GM21526 (cell line): ENCODE measurements at regions not wholly inside any gene's neighbourhood (a gene's known extent, or its start where the extent isn't known, plus 50 kb on each side); places are given as distances from the start of the nearest gene placed in this dataset.
"Not testable (repeated sequence)": the region's sequence is repeated elsewhere in the genome, so short reads cannot be mapped to it uniquely, and the experiment has no call there.

ENCODE experiments used
- ATAC-seq: cut with Tn5 transposase; IDR thresholded peaks from one replicate; pipeline ENCODE4 v1.9.1; 2021; ENCODE audit warnings: moderate library complexity; ENCODE audit not compliant: unreplicated experiment, low FRiP score

DNA sequence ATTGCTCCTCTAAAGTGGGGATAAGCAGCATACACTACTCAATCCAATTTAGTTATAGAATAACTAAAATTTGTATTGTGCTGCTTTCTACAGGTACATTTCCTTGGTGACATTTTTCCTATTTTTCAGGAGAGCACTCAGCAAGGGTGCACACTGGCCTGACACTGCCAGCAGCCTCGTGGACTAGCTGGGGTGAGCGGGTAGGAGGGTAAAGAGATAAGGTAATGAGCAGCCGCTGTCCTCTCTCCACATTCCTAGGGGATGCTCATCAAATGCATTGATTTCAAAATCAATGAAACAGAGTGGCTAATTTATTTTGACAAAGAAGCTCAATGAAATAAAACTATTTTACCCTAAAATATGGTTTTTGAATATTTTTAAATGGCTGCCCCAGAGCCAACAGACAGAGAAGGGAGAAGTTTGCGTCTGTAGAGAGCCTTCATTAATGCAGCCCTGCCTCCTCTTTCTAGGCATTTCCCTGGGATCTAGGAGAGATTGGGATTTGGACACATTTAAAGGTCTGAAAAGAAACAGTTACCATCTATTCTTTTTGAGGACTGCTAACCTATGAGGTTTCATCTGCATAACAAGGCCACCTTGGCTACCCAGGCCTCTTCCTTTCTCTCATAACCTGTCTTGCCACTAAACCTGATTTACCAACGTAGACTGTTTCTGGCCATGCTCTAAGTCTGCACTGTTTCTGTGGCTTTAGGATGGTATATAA is 561.0 kb downstream of the IPMK start:
- ATAC-seq = no peak

DNA sequence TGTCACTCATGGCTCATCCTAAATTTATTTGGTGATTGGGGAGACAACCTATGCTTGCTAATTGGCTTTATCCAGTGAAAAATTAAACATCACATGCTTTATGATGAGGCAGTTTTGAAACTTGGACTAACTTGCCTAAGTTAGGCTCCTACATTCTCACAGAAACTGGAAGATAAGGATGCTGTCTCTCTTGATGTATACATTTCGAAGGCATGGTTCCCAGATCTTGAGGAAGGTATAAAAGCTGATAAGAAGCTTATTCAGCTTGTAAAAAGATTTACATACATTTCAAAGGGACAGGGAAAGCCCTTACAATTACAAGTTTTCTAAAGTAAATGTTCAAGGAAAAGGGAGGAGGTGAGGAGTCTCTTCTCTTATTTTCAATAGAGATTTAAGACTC is 561.7 kb downstream of the IPMK start:
- ATAC-seq = no peak

DNA sequence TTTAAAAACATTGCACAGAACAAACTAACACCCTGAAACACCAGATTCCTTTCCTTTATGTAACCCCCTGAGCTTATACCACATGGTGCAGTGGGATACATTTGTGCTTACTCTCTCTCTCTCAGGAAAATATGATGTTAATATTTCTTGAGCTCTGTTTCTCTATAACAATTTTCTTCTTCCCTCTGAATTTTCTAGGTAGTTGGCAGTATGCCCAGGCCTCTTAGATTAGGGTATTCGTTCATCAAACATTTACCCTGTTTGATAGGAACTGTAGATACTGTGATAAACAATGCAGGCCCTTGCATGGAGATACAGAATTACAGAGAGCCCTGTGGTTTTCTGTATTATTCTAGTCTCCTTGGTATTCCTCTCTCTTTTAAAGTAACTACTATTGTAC is 567.8 kb downstream of the IPMK start:
- ATAC-seq = no peak

DNA sequence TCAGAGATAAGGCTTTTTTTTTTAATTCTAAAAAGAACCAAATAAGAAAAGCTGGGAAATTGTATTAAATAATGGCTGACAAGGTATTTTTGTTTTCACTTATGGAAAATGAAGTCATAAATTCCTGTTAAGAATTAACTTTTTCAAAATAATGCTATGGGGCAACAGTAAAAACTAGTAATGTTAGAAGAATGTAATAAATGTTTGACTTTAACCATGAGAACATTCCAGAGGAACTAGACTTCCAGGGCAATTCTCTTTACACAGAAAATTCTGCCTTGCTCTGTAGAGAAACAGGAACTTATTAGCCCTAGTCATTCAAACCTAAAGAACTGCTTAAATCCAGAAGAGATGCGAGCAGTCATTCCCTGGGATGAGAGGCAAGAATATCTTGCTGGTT is 571.1 kb downstream of the IPMK start:
- ATAC-seq = no peak

DNA sequence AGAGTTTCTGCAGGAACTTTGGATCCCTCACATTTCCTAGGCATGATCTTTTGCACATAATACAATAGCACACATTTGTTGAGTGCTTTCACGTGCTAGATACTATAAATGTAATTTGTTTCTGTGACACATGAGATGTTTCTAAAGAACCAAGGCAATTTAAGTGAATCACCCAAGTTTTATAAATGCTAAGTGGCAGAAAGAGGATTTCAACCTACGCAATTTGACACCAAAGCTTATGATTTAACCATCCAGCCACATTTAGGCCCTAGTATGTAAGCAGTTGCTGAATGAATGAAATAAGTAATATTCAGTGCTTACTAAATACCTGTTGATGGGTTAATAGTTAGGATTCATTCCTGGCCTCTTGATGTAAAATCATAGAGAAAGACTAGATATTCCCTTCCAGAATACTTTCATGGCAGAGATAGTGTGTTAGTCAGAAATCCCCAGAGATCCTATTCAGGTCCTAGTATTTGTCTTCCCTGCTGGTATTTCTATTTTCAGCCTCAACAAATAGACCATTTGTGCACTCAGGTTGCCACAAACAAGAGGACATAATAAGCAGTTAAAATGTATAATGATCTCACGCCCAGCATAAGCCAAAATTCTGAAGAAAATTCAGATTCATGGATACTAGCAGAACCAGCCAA is 572.6 kb downstream of the IPMK start:
- no peak for ATAC-seq

DNA sequence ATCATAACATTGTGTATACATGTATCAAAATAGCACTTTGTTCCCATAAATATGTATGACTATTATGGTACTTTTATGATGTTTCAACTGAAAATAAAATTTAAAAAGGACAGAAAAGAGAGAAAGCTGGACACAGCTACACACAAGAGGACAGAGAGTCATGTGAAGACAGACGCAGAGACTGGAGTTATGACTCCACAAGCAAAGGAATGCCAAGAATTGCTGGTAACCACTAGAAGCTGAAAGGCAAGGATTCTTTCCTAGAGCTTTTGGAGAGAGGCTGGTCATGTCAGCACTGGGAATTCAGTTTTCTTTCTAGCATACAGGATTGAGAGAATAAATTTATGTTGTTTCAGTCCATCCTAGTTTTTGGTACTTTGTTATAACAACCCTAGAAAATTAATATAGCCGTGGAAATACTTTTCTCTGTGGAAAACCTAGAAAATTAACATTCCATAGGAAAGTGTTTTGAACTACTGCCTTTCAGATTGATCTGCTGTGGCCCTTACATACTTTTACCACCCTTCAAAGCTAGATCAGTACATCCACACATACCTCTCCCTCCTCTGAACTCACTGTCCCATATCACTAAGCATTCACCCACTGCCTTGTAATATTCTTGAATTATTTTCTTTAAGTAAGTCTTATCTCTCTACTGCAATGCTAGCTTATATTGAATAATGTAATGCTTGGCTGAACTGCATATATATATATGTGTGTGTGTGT is 575.3 kb downstream of the IPMK start:
- ATAC-seq = no peak

DNA sequence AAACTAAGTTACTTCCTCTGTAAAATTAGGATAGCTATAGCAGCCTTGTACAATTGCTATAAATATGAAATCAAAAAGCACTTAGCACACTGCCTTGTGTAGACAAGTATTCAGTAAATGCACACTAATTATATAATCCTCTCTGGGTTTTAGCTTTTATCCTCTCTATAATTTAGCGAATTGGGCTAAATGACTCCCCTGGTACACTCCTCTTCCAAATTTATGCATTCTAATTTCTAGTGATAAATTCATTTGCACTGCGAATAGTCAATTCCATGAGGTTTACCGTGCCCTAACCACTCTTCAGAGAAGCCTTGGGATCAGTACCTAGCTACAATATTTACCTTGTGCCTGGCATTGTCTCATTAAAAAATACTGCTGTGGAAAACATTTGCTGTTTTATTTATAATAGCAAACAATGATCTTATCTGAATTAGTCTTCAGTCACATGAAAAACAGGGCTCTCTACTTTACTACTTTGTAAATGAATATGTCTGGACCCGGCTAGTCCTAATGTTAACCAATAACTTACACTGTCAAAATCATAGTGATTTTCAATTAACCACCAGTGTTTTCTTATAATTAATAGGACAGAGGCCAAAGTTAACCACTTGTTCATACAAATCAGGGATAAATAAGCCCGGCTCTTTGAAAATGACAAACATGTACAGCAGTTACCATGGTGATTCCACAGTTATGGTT is 577.9 kb downstream of the IPMK start:
- ATAC-seq = no peak

DNA sequence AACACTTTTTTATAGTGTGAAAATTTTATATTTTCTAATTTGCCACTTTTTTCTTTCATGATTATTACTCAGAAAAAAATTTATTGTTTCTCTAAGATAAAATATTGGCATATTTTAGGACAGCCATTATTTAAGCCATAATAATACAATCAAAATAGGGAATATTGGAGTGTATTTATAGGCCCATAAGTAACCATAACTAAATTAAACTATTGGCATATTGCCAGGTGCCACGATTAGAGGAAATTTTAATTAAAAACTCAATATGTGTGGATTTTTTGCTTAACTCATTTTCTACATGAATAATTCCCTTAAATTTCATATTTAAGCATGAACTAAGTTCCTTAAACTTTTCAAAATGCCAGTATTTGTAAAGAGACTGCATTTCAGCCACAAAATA is 587.8 kb downstream of the IPMK start:
- no peak for ATAC-seq

DNA sequence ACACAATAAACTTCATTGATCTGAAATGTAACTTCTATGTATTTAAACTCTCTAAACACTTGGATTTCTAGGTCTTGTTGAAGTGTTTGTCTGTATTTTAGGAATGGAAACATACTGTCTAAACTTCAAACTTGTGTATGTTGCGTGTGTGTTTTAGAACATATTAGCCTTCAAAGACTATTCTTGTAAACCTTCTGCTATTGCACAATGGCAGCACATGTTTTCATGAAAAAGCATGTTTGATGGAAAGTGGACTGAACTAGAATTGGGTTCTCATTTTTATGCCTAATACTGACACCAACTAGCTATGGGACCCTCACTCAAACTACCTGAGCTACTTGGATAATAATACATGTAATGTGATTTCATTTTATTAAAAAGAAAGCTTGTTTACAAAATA is 592.6 kb downstream of the IPMK start:
- ATAC-seq = no peak

DNA sequence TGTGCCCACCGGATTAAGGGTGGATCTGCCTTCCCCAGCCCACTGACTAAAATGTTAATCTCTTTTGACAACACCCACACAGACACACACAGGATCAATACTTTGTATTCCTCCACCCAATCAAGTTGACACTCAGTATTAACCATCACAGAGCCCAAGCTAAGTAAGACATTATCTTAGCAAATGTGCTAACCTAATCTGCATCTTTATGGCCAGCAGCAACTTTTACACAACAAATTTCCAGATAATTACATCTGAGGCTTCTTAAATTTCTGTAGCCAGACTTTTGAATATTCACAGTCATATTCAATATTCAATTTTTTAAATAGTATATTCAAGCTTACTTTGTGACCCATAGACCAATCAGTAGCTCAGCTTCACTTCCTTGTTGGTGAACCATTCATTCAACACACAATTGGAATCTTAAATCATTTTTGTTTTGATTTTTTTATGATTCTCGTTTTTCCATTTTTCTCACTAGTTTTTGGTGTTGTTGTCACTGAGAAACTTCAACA is 594.2 kb downstream of the IPMK start:
- no peak for ATAC-seq

DNA sequence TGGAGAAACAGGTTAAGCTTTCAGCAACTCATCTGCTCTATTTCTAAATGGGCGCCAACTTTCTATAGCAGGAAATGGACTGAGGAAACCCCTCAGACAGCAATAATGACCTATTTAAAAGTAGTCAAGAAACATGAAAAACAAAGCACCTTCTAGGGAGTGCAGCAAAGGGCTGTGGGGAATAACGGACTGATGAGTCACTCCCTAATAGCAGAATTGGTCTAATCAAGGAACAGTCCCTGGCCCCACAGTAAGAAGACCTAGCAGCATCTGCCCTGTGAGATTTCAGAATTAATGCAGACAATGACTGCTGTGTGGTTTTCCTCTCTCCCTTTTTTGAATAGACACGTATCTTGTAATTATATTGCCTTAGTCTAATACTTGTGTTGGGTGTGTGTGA is 602.9 kb downstream of the IPMK start:
- ATAC-seq = no peak

DNA sequence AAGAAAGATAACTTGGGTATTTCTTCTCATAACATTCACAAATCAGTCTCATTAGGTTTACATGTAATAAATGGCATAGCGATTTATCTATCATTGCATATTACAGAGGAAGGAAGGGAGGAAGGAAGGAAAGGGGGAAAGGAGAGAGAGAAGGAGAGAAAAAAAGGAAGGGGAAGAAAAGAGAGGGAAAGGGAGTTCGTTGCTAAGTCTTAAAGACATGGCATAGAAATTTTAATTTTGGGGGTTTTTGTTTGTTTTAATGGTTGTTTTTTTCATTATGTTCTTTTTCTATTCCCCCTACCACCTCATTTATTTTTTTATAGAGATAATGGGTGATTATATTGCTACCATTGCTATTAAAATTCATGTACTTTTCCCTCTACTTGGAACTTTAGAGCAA is 604.3 kb downstream of the IPMK start:
- ATAC-seq = no peak

DNA sequence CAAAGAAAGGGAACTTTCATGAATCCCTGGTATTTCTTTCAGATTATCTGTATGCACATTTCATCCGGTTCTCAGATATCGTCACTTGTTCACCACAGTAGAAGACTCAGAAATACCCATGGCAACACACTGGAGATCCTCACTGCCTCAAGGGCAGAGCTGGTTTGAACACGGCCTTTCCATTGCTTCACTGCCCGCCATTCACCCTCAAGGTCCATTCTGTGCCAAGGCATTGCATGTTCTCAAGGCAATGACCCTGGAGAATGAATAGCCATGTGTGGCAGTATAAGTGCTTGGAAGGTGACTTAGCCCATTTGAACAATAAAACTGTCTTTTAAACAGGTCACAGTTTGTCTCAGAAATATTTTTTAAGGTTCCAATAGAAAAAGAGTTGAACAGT is 606.5 kb downstream of the IPMK start:
- ATAC-seq = no peak

DNA sequence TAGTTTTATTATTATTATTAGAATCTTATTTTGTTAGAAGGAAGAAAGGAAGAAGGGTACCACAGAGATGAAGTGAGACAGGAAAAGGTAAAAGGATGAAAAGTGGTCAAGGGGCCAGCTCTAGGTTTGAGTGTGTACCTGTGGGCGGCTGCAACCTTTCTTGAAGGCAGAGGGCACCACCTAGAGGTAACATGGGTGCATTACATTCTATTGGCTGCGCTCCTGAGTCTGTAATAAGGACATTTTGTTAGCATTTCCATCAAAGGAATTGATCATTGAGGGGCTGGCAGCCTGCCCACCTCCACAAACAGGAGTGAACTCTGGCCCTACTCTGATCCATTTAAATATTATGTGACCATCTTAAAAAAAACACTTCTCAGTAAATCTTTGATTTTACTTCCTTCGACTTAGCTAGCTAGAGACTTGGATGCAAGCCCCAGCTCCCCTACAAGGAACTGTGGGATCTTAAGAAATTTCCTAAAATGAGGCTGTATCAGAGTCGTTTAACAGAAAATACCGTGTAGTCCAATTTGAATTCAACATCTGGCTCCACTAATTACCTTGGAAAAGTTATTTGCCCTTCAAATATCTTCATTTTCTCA is 610.4 kb downstream of the IPMK start:
- ATAC-seq = peak; percentile 97

DNA sequence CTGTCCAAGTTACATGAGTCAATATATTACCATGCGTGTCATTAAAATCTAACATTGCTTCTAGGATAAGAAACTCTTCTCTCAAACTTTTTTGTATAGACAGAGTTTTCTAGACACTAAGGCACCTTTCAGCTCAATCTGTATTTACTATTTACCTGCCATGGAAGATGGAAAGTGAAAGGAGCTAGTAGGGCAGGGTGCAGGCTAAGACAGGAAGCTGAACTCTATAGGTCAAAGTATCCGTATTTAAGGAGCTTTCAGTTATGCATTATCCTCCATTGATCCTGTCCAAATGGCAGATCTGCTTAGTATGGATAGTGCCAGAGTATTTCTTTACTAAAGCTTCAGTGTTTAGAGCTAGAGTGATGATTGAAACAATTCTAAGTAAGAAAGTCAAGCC is 612.8 kb downstream of the IPMK start:
- ATAC-seq = no peak

DNA sequence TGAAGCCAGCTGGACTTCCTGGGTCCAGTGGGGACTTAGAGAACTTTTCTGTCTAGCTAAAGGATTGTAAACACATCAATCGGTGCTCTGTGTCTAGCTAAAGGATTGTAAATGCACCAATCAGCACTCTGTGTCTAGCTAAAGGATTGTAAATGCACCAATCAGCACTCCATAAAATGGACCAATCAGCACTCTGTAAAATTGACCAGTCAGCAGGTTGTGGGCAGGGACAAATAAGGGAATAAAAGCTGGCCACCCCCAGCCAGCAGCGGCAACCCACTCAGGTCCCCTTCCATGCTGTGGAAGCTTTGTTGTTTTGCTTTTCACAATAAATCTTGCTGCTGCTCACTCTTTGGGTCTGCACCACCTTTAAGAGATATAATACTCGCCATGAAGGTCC is 622.6 kb downstream of the IPMK start:
- not testable (repeated sequence) for ATAC-seq

DNA sequence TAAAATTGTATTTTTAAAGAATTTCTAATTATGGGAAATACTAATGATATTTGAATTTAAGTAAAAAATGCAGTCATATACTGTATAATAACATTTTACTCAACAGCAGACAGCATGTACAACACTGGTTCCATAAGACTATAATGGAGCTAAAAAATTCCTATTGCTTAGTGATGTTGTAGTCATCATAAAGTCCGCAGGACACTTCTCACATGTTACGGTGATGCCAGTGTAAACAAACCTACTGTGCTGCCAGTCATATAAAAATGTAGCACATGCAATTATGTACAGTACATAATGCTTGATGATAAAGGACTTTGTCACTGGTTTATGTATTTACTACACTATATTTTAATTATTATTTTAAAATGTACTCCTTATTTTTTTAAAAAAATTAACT is 629.3 kb downstream of the IPMK start:
- no peak for ATAC-seq

DNA sequence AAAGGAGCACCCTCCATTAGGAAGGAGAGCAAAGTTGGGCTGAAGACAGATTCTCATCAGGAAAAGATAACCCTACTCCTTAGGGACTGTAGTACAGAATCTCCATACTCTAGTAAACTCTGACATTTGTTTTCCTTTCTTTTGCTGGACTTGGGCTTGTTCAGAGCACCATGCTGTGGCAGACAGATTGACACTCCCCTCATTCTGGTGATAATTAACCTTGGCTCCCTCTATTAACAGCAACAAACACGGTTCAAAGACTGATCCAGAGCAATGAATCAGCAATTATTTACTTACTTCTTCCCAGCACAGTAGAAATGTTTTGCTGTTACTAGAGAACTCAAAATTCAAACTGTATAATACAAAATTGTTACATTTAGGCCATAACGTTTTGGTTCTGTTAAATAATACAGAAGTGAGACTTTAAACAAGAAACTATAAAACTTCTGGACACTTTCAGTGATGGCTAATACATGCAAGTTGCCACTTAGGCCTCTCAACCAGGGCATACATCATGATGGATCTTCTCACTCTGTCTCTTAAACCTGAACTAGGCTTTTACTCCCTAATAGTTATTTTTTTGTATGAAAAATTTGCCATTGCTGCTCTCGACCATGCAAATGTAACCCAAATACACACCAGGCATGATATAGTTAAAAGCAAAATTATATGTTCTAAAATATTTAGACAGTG is 639.0 kb downstream of the IPMK start:
- no peak for ATAC-seq

DNA sequence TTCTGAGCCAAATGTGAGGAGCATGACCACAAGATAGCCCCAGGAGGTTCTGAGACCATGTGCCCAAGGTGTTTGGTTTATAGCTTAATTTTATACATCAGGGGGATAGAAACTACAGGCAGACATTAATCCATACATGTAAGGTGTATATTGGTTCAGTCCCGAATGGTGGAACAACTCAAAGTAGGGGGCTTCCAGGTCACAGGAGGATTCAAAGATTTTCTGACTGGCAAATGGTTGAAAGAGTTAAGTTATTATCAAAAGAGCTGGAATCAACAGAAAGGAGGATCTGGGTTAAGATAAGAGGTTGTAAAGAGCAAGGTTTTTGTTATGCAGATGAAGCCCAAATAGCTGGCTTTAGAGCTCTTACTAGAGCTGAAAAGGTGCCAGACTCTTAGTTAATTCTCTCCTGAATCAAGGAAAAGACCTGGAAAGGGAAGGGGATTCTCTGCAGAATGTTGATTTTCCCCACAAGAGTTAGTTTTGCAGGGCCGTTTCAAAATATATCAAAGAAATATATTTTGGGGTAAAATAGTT is 640.0 kb downstream of the IPMK start:
- no peak for ATAC-seq
